ENCODE measurements at regions not wholly inside any gene's neighbourhood (a gene's known extent, or its start where the extent isn't known, plus 50 kb on each side); places are given as distances from the start of the nearest gene placed in this dataset.

DNA sequence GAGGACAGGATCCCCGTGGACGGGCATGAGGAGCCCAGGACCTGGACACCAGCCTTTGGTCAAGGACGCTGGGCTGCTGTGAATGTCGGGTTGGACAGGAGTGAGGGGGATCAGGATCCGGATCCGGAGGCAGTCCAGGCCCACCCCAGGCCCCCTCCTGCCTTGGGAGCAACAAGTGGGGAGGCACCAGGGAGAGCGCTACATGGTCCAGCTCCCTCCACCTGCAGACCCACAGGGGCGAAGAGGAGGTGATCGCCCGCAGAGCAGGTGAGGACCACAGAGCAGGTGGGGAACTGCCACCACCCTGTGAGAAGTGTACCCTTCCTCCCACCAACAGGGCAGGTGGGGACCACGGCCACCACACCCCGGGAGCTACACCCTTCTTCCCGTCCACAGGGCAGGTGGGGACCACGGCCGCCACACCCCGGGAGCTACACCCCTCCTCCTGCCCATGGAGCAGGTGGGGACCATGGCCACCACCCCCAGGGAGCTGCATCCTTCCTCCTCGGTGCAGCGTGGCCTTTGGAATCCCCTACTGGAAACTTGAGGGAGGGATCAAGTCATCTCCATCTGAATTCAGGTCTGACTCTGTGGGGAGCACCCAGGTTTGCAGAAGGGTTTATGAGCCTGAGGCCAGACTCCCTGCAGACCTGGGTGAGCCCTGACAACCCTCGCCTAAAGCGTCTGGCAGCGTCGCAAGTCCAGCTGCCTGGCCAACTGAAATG lies 141.0 kb downstream of the BRD1 start:
- no peak for ATAC-seq
- no peak for TF ChIP-seq RARB (CRISPR knock-in tag; IDR thresholded peaks at IDR 0.05)
- TF ChIP-seq ZFP30 (CRISPR knock-in tag; IDR thresholded peaks at IDR 0.05) = no peak
- no peak for TF ChIP-seq TOX (CRISPR knock-in tag; IDR thresholded peaks at IDR 0.05; ENCODE audit: borderline replicate concordance)
- TF ChIP-seq, protein P1, sequence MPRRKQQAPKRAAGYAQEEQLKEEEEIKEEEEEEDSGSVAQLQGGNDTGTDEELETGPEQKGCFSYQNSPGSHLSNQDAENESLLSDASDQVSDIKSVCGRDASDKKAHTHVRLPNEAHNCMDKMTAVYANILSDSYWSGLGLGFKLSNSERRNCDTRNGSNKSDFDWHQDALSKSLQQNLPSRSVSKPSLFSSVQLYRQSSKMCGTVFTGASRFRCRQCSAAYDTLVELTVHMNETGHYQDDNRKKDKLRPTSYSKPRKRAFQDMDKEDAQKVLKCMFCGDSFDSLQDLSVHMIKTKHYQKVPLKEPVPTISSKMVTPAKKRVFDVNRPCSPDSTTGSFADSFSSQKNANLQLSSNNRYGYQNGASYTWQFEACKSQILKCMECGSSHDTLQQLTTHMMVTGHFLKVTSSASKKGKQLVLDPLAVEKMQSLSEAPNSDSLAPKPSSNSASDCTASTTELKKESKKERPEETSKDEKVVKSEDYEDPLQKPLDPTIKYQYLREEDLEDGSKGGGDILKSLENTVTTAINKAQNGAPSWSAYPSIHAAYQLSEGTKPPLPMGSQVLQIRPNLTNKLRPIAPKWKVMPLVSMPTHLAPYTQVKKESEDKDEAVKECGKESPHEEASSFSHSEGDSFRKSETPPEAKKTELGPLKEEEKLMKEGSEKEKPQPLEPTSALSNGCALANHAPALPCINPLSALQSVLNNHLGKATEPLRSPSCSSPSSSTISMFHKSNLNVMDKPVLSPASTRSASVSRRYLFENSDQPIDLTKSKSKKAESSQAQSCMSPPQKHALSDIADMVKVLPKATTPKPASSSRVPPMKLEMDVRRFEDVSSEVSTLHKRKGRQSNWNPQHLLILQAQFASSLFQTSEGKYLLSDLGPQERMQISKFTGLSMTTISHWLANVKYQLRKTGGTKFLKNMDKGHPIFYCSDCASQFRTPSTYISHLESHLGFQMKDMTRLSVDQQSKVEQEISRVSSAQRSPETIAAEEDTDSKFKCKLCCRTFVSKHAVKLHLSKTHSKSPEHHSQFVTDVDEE (CRISPR knock-in tag; IDR thresholded peaks at IDR 0.05) = no peak
- TF ChIP-seq GLIS3 (CRISPR knock-in tag; IDR thresholded peaks at IDR 0.05) = no peak
- no peak for TF ChIP-seq ZNF8 (CRISPR knock-in tag; IDR thresholded peaks at IDR 0.05)
- no peak for TF ChIP-seq ARNTL (CRISPR knock-in tag; IDR thresholded peaks at IDR 0.05; ENCODE audit: borderline replicate concordance, low read depth)
- no peak for TF ChIP-seq SNAI2 (CRISPR knock-in tag; IDR thresholded peaks at IDR 0.05)

DNA sequence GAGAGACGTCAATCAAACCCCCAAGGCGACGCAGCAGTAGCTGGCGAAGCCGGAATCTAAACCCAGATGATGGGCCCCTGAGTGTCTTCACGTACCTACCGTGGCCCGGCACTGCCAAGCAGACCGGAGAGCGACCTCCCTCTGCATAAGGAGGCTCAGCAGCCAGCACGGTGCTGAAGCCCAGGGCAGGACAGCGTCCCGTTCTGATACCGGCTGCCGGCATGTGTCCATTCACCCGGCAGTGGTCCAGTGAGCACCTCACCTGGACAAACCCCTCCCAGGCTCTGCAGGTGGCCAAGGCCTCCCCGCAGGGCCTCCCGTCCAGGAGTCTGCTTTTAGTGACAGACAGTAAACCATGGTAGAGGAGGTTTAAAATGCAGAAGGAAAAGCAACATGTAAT lies 142.0 kb downstream of the BRD1 start:
- TF ChIP-seq RARB (CRISPR knock-in tag; IDR thresholded peaks at IDR 0.05) (no peak), PPARA (CRISPR knock-in tag; IDR thresholded peaks at IDR 0.05; ENCODE audit: borderline replicate concordance) (no peak), CSDC2 (CRISPR knock-in tag; IDR thresholded peaks at IDR 0.05) (no peak), ZNF565 (CRISPR knock-in tag; conservative IDR thresholded peaks at IDR 0.05; ENCODE audit: low read depth) (no peak), TCF4 (CRISPR knock-in tag; IDR thresholded peaks at IDR 0.05; ENCODE audit: borderline replicate concordance) (no peak), ZFP3 (CRISPR knock-in tag; IDR thresholded peaks at IDR 0.05) (no peak), ARNTL (CRISPR knock-in tag; IDR thresholded peaks at IDR 0.05; ENCODE audit: borderline replicate concordance, low read depth) (no peak), SNAI2 (CRISPR knock-in tag; IDR thresholded peaks at IDR 0.05) (no peak), ZNF70 (CRISPR knock-in tag; IDR thresholded peaks at IDR 0.05) (no peak), GLIS3 (CRISPR knock-in tag; IDR thresholded peaks at IDR 0.05) (no peak), ISL1 (CRISPR knock-in tag; IDR thresholded peaks at IDR 0.05) (no peak), OSR1 (CRISPR knock-in tag; IDR thresholded peaks at IDR 0.05) (no peak)
- TF ChIP-seq, protein P2, sequence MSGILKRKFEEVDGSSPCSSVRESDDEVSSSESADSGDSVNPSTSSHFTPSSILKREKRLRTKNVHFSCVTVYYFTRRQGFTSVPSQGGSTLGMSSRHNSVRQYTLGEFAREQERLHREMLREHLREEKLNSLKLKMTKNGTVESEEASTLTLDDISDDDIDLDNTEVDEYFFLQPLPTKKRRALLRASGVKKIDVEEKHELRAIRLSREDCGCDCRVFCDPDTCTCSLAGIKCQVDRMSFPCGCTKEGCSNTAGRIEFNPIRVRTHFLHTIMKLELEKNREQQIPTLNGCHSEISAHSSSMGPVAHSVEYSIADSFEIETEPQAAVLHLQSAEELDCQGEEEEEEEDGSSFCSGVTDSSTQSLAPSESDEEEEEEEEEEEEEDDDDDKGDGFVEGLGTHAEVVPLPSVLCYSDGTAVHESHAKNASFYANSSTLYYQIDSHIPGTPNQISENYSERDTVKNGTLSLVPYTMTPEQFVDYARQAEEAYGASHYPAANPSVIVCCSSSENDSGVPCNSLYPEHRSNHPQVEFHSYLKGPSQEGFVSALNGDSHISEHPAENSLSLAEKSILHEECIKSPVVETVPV (CRISPR knock-in tag; IDR thresholded peaks at IDR 0.05) = no peak
- TF ChIP-seq, protein P3, sequence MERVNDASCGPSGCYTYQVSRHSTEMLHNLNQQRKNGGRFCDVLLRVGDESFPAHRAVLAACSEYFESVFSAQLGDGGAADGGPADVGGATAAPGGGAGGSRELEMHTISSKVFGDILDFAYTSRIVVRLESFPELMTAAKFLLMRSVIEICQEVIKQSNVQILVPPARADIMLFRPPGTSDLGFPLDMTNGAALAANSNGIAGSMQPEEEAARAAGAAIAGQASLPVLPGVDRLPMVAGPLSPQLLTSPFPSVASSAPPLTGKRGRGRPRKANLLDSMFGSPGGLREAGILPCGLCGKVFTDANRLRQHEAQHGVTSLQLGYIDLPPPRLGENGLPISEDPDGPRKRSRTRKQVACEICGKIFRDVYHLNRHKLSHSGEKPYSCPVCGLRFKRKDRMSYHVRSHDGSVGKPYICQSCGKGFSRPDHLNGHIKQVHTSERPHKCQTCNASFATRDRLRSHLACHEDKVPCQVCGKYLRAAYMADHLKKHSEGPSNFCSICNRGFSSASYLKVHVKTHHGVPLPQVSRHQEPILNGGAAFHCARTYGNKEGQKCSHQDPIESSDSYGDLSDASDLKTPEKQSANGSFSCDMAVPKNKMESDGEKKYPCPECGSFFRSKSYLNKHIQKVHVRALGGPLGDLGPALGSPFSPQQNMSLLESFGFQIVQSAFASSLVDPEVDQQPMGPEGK (CRISPR knock-in tag; IDR thresholded peaks at IDR 0.05; ENCODE audit: borderline replicate concordance) = no peak
- TF ChIP-seq, protein P4, sequence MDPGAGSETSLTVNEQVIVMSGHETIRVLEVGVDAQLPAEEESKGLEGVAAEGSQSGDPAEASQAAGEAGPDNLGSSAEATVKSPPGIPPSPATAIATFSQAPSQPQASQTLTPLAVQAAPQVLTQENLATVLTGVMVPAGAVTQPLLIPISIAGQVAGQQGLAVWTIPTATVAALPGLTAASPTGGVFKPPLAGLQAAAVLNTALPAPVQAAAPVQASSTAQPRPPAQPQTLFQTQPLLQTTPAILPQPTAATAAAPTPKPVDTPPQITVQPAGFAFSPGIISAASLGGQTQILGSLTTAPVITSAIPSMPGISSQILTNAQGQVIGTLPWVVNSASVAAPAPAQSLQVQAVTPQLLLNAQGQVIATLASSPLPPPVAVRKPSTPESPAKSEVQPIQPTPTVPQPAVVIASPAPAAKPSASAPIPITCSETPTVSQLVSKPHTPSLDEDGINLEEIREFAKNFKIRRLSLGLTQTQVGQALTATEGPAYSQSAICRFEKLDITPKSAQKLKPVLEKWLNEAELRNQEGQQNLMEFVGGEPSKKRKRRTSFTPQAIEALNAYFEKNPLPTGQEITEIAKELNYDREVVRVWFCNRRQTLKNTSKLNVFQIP (CRISPR knock-in tag; IDR thresholded peaks at IDR 0.05; ENCODE audit: borderline replicate concordance, low read depth) = no peak
- TF ChIP-seq, protein P1 (CRISPR knock-in tag; IDR thresholded peaks at IDR 0.05) = no peak

More for the DNA sequence above, 142.0 kb downstream of the BRD1 start:
- no peak for ATAC-seq

Measured in SK-N-SH treated with all-trans-retinoic acid at 6 μM for 48 hours (cell line).